Motor neuron (in vitro differentiated cells): ENCODE measurements at regions not wholly inside any gene's neighbourhood (a gene's known extent, or its start where the extent isn't known, plus 50 kb on each side); places are given as distances from the start of the nearest gene placed in this dataset.

Experiments used
- ATAC-seq, 8 experiments: fragments of 200-7000 bp; cut with Tn5 transposase; replicated peaks in 6 of 8; 2 replicates each; pipeline ENCODE4 v1.8.0; 2021; ENCODE audit warnings: mild to moderate bottlenecking in 8 of 8, moderate library complexity in 8 of 8
- H3K27ac ChIP-seq, 2 donors: fragments of 250-450 bp; sonication (Bioruptor Pico); 2 replicates each; pipeline ENCODE4 v1.9.0; 2021; ENCODE audit warnings: antibody characterized with exemption in 2 of 2, mild to moderate bottlenecking in 2 of 2, moderate library complexity in 1 of 2
- H3K4me1 ChIP-seq, 2 donors: fragments of 250-450 bp; sonication (Bioruptor Pico); replicated peaks in 1 of 2; 2 replicates each; pipeline ENCODE4 v1.6.1; 2021; ENCODE audit warnings: antibody characterized with exemption in 2 of 2, mild to moderate bottlenecking in 2 of 2, moderate library complexity in 1 of 2
- H3K4me3 ChIP-seq, 5 donors: fragments of 250-450 bp; sonication (Bioruptor Pico); 2 replicates each; pipeline ENCODE4 v1.9.0; 2021; ENCODE audit warnings: antibody characterized with exemption in 5 of 5, mild to moderate bottlenecking in 5 of 5, moderate library complexity in 4 of 5
- WGBS, 10 experiments: fragments of 450-650 bp; shearing (Covaris generic); methylation state at CpG; one replicate each; pipeline ENCODE4 v1.0.0; 2022; 5-methylcytosine and 5-hydroxymethylcytosine counted together
- in situ Hi-C, 9 experiments: fragments of 400-800 bp; cut with MboI; loops; one replicate each; pipeline ENCODE4 v1.15.0; 2021; ENCODE audit warnings: low sequenced_read_pairs in 9 of 9, low pct_unique_long_range_greater_than_20kb in 2 of 9; ENCODE audit not compliant: unreplicated experiment in 9 of 9

GRCh38 chr10:121152033-121152432 is 300.9 kb downstream of the WDR11 start:
- Histone ChIP-seq H3K27ac (no peak overlapping the region), H3K4me3 (no peak overlapping the region), H3K4me1 (peaks cover 19 to 21% of the 10 kb centered on the region in 2 donors)
- no peak for ATAC-seq
- in situ Hi-C loops: no loop called here
- WGBS, 10 experiments: 0 to 73% (median 47%) methylated on average over 2 of the region's 2 CpGs; no CpG with 5 or more reads in 4 of the 10 experiments

DNA sequence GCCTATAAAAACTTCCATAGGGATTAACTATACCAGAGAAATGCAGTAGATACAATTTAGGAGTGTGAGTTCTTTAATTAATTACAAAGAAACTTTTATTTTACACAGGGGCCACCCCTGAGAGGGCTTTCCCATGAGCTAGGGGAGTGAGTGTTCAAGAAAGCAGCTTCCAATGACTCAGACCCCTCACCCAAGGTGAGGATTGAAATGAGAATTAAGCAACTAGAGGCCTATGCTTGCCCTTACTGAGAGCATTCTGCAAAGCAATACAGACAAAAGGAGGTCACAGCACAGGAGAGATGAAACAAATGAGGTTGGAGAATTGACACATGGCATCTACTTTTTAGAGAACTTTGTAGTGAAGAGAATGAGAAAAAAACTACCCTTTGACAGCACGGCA is 301.8 kb downstream of the WDR11 start:
- in situ Hi-C loops: no loop called here
- Histone ChIP-seq H3K27ac (no peak overlapping the region), H3K4me3 (no peak overlapping the region), H3K4me1 (peaks cover 19 to 21% of the 10 kb centered on the region in 2 donors)
- no peak for ATAC-seq
- 0 to 100% (median 55%) methylated on average over 1 of the region's 1 CpG; no CpG with 5 or more reads in 2 of the 10 experiments for WGBS, 10 experiments

- Histone ChIP-seq H3K4me1 (peaks cover 19 to 21% of the 10 kb centered on the region in 2 donors), H3K27ac (peak overlapping the region; percentile 28 to 73), H3K4me3 (no peak overlapping the region)
- in situ Hi-C loops: no loop called here
- peak in 5 of 8 experiments; percentile 6 to 26 (median 12) for ATAC-seq
- 6 to 93% (median 66%) methylated on average over 1 to 2 of the region's 2 CpGs; no CpG with 5 or more reads in 2 of the 10 experiments for WGBS, 10 experiments
Observed at GRCh38 chr10:121154310-121154709, 303.1 kb downstream of the WDR11 start.

DNA sequence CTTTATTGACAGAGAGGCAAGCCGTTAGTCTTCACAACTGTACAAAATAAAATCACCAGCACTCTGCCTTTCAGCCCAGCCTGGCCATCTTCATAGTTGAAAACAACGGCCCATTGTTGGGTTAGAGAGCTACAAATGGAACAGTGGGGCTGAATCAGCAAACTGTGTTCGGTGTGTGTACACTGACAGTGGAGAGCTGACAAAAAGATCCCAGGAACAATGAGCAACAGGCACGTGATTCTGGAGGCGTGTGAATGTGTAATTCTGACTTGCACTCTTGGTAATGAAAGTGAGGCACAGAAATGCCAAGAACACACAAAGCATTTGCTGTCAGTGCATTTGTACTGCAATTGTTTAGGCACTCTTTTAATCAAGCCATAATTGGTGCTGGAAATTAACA is 303.7 kb downstream of the WDR11 start:
- WGBS, 10 experiments: 0 to 41% (median 7%) methylated on average over 2 to 5 of the region's 5 CpGs; no CpG with 5 or more reads in 2 of the 10 experiments
- Histone ChIP-seq H3K4me1 (peaks cover 19 to 21% of the 10 kb centered on the region in 2 donors), H3K4me3 (no peak overlapping the region), H3K27ac (peak overlapping the region; percentile 48 to 73)
- ATAC-seq: peak in 5 of 8 experiments; percentile 97 to 98 (median 97)
- in situ Hi-C loops: no loop called here

DNA sequence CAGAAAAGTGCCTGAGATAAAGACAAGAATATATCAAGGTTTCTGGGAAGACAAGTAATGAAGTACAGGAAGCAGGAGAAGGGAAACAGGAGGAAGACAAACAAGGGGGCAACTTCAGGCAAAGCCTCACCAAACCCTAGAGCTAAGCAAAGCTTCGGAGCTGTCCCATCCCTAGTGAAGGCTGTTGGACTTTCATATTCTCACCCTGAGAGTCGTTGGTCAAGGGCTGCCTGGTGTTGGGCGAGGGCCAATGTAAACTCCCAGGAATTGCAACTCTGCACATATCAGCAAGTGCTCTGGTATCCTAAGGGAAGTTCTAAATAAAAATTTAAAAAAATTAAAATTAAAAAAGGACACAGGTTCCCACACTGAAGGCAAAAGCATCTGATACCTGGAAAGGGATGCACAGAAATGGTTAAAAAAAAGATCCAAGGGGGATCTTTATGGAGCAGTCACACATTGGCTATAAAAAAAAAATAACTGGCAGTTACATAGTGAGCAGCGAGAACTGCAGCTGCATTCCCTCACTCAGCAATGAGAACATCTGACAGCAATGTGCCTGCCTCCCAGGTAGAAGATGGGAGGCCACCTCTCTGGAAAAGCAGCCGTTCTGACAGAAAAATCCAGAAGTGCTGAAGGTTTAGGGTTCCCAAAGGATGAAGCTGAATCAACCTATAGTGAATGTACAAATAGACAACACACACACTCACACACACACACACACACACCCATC is 304.7 kb downstream of the WDR11 start:
- H3K27ac ChIP-seq: no peak overlapping the region
- peaks cover 19 to 21% of the 10 kb centered on the region in 2 donors for H3K4me1 ChIP-seq
- peak in 2 of 8 experiments; percentile 20 to 47 for ATAC-seq
- WGBS, 10 experiments: 0 to 93% (median 78%) methylated on average over 1 to 5 of the region's 5 CpGs; no CpG with 5 or more reads in 2 of the 10 experiments
- in situ Hi-C loops: no loop called here
- H3K4me3 ChIP-seq: no peak overlapping the region

GRCh38 chr10:121157998-121158397 is 306.8 kb downstream of the WDR11 start:
- H3K4me1 ChIP-seq: peaks cover 19 to 21% of the 10 kb centered on the region in 2 donors
- ATAC-seq: no peak
- WGBS, 10 experiments: 22 to 100% (median 91%) methylated on average over 1 to 3 of the region's 6 CpGs; no CpG with 5 or more reads in 1 of the 10 experiments
- H3K4me3 ChIP-seq: no peak overlapping the region
- no peak overlapping the region for H3K27ac ChIP-seq
- in situ Hi-C loops: no loop called here

DNA sequence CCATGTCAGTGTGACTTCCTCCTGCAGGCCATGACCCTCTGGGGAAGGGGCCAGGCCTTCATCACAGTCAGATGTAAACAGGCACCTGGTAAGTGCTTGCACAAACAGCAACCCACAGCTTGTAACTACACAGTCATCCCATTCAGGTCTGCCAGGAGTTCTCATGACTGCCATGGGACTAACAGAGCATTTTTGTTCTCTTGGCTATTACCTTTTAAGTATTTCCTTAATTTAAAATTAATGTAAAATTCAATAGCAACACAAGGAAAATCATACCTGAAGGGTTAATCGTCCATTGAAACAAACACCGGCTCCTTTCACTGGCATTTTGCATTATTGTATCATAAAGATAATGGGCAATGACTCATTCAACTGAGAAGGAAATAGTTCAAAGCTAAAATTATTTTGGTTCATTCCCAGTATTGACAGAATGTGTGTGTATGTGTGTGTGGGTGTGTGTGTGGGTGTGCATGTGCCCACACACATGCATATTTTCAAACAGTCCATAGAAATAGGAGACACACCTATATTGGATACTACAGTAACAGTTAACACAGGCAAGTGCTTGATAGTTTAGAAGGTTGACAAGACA is 307.9 kb downstream of the WDR11 start:
- WGBS, 10 experiments: 15 to 100% (median 50%) methylated on average over 1 to 2 of the region's 2 CpGs; no CpG with 5 or more reads in 3 of the 10 experiments
- ATAC-seq: peak in 1 of 8 experiments; percentile 29
- in situ Hi-C loops: no loop called here
- peaks cover 15 to 17% of the 10 kb centered on the region in 2 donors for H3K4me1 ChIP-seq
- no peak overlapping the region for H3K27ac ChIP-seq
- no peak overlapping the region for H3K4me3 ChIP-seq

GRCh38 chr10:121159670-121160069 is 308.5 kb downstream of the WDR11 start:
- no peak for ATAC-seq

GRCh38 chr10:121165276-121165675 is 314.1 kb downstream of the WDR11 start:
- ATAC-seq: no peak
- in situ Hi-C loops: no loop called here
- WGBS, 10 experiments: 17 to 100% (median 93%) methylated on average over 1 to 4 of the region's 4 CpGs
- Histone ChIP-seq H3K27ac (no peak overlapping the region), H3K4me3 (no peak overlapping the region), H3K4me1 (no peaks in the 10 kb centered on the region)

More at GRCh38 chr10:121159670-121160069, 308.5 kb downstream of the WDR11 start:
- no peak overlapping the region for H3K27ac ChIP-seq
- peaks cover 9 to 11% of the 10 kb centered on the region in 2 donors for H3K4me1 ChIP-seq
- no peak overlapping the region for H3K4me3 ChIP-seq
- in situ Hi-C loops: no loop called here
- WGBS, 10 experiments: 32 to 100% (median 90%) methylated on average over 4 of the region's 5 CpGs; no CpG with 5 or more reads in 6 of the 10 experiments

DNA sequence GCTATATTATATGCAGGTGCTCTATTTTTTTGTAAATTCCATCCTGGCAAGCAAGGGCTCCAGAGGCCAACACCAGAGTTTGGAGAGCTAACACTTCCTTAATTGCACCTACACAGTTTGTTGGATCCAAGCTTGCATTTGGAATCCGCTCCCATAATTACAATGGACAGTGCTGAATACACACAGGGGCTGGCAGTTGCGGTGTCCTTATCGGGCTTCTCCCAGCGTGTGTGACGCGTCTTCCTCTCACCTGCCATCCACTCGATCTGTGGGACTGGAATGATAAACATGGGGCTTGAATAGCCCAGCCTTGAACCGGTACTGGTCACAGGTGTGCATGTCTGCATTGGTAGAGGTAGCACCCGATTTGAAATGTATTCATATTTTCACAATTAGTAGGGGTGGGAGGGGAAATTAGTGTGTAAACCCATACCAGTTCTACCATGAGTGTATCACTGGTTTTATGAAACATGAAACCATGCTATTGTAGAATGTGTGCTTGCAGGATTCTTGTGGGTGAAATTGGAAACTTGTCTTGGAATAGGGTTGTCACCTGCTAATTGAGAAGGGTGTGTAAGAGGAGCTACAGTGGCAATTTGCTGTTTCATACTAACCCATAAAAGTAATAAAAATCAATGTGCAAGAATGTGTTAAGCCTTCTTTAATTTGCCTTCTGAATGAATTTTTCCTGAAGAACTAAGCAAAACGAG is 316.5 kb downstream of the WDR11 start:
- Histone ChIP-seq H3K4me3 (no peak overlapping the region), H3K4me1 (peaks cover 5 to 9% of the 10 kb centered on the region in 2 donors), H3K27ac (no peak overlapping the region)
- no peak for ATAC-seq
- WGBS, 10 experiments: 7 to 100% (median 85%) methylated on average over 1 to 8 of the region's 10 CpGs
- in situ Hi-C loops: no loop called here

GRCh38 chr10:121168545-121169216 is 317.5 kb downstream of the WDR11 start:
- no peak for ATAC-seq
- Histone ChIP-seq H3K4me1 (peaks cover 10 to 14% of the 10 kb centered on the region in 2 donors), H3K27ac (no peak overlapping the region), H3K4me3 (no peak overlapping the region)
- in situ Hi-C loops: no loop called here
- WGBS, 10 experiments: 0 to 100% (median 61%) methylated on average over 1 to 4 of the region's 5 CpGs; no CpG with 5 or more reads in 2 of the 10 experiments

DNA sequence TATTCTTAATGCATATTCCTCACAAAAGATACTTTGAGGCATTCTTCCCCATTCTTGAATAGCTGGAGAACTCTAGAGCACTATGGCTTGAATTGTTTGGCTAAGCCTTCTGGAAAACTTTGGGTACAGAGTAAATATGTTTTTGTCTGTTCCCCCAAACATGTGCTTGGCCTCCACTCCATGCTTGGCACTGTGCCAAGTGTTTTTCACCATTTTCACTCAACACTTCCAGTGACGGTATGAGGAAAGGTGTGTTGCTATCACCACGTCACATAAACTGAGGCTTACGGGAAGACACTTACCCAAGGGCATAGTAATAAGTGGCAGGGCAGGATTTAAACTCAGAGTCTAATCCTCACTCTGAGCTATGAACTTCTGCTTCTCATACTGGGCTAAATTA is 318.2 kb downstream of the WDR11 start:
- in situ Hi-C loops: no loop called here
- 40 to 100% (median 100%) methylated on average over 1 to 3 of the region's 3 CpGs; no CpG with 5 or more reads in 5 of the 10 experiments for WGBS, 10 experiments
- ATAC-seq: no peak
- Histone ChIP-seq H3K4me1 (peaks cover 10 to 14% of the 10 kb centered on the region in 2 donors), H3K27ac (no peak overlapping the region), H3K4me3 (no peak overlapping the region)
